Stomach (tissue), 4 donors: ENCODE measurements at regions not wholly inside any gene's neighbourhood (a gene's known extent, or its start where the extent isn't known, plus 50 kb on each side); places are given as distances from the start of the nearest gene placed in this dataset.

ENCODE experiments used
- EP300 ChIP-seq: sonication (generic); formaldehyde crosslinking; IDR thresholded peaks from one replicate; pipeline ENCODE4 v1.6.1; 2017; ENCODE audit warnings: antibody characterized with exemption
- POLR2A ChIP-seq, 4 donors: fragments of 450-650 bp; IDR thresholded peaks; one replicate each; pipeline ENCODE4 v1.6.1; 2016; ENCODE audit warnings: antibody characterized with exemption in 4 of 4, control low read depth in 2 of 4, mild to moderate bottlenecking in 1 of 4, moderate library complexity in 1 of 4
- POLR2AphosphoS5 ChIP-seq, 3 donors: sonication (generic); formaldehyde crosslinking; IDR thresholded peaks; one replicate each; pipeline ENCODE4 v1.6.1; 2016; ENCODE audit warnings: antibody characterized with exemption in 3 of 3
- TF ChIP-seq, protein P1 (sequence below), 7 experiments: fragments of 450-650 bp in 4 of 7; fragments of 200-600 bp in 3 of 7; sonication (generic) in 3 of 7; IDR thresholded peaks; one replicate each; pipeline ENCODE4 v1.5.1; 2016 to 2019; ENCODE audit warnings: antibody characterized with exemption in 7 of 7, control low read depth in 2 of 7, mild to moderate bottlenecking in 1 of 7

DNA sequence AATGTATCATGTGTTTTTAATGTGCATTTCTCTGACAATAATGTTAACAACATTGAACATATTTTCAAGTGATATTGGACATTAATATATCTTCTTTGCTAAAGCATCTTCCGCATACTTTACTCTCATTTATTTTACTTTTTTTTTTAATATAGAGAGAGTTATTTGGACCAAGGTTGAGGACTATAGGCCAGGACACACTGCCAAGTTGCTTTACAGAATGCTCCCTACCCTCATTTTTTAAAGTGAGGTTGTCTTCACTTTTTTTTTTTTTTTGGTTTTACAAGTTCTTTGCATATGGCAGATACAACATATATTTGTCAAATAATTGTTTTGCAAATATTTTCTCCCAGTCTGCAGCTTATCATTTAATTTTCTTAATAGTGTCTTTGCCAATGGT lies 201.8 kb downstream of the OSR1 start:
- no peak for TF ChIP-seq EP300
- TF ChIP-seq, protein P1, sequence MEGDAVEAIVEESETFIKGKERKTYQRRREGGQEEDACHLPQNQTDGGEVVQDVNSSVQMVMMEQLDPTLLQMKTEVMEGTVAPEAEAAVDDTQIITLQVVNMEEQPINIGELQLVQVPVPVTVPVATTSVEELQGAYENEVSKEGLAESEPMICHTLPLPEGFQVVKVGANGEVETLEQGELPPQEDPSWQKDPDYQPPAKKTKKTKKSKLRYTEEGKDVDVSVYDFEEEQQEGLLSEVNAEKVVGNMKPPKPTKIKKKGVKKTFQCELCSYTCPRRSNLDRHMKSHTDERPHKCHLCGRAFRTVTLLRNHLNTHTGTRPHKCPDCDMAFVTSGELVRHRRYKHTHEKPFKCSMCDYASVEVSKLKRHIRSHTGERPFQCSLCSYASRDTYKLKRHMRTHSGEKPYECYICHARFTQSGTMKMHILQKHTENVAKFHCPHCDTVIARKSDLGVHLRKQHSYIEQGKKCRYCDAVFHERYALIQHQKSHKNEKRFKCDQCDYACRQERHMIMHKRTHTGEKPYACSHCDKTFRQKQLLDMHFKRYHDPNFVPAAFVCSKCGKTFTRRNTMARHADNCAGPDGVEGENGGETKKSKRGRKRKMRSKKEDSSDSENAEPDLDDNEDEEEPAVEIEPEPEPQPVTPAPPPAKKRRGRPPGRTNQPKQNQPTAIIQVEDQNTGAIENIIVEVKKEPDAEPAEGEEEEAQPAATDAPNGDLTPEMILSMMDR (IDR thresholded peaks at IDR 0.05) = no peak
- no peak for TF ChIP-seq POLR2A (IDR thresholded peaks at IDR 0.05)
- TF ChIP-seq POLR2AphosphoS5 (IDR thresholded peaks at IDR 0.05) = no peak
